Caki2 (cell line): ENCODE measurements at regions not wholly inside any gene's neighbourhood (a gene's known extent, or its start where the extent isn't known, plus 50 kb on each side); places are given as distances from the start of the nearest gene placed in this dataset.
"Not testable (repeated sequence)": the region's sequence is repeated elsewhere in the genome, so short reads cannot be mapped to it uniquely, and the experiment has no call there.

Experiments used
- DNase-seq: peaks from one replicate; pipeline ENCODE4 v3.0.0-alpha.2; 2015; ENCODE audit warnings: low read depth
- in situ Hi-C: cut with HindIII; loops from 2 replicates; pipeline ENCODE4 v1.10.0; 2016; ENCODE audit warnings: low sequenced_read_pairs, low pct_unique_long_range_greater_than_20kb, mixed read lengths

DNA sequence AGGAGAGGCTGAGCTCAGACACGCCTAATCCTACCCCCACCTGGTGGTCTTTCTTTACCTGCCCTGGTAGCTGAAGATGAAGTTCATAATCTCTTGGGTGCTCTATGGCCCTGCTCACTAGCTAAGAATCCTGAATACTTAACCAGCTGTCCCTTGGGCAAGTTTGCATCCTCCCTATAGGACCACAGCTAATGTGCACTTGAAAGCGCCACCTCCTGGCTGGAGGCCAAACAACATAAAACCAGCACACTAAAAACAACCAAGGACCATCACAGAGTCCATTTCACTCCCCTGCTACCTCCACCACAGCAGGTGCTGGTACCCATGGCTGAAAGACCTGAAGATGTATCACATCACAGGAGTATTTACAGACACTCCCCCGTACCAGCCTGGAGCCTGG is 155.5 kb upstream of the SLC24A3 start:
- in situ Hi-C loops = no loop called here
- no peak for DNase-seq

- DNase-seq, in situ Hi-C loops: not testable (repeated sequence)
Measured at GRCh38 chr20:19064788-19065187, 147.7 kb upstream of the SLC24A3 start.

DNA sequence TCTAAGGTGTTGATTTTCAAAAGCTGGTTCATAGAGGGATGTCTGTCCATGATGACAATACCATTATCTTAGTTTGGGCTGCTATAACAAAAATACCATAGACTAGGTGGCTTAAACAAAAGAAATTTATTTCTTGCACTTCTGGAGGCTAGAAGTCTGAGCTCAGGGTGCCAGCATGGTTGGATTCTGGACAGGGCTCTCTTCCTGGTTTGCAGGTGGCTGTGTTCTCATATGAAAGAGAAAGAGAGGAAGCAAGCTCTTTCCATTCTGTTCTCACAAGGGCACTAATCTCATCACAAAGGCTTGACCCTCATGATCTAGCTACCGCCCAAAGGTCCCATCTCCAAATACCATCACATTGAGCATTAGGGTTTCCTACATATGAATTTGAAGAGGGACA is 144.5 kb upstream of the SLC24A3 start:
- no peak for DNase-seq
- in situ Hi-C loops = no loop called here

- in situ Hi-C loops = no loop called here
- no peak for DNase-seq
Measured at GRCh38 chr20:19070026-19070425, 142.4 kb upstream of the SLC24A3 start.

- in situ Hi-C loops = no loop called here
- DNase-seq = no peak
Measured at GRCh38 chr20:19070681-19071445, 141.6 kb upstream of the SLC24A3 start.

DNA sequence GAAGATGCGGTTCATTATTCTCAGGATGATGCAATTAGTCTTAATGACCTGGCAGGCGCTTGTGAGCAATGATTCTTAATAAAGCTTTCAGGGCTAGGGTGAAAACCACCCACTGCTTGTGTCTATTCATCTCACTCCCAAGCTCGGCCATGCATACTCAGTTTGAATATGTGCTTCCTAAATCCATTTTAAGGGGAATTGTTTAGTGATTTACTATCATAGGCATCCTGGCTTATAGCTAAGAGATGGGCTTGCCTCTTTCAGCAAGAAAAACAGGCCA is 141.1 kb upstream of the SLC24A3 start:
- no peak for DNase-seq
- in situ Hi-C loops = no loop called here

- in situ Hi-C loops = no loop called here
- no peak for DNase-seq
Measured at GRCh38 chr20:19071902-19072498, 140.4 kb upstream of the SLC24A3 start.

GRCh38 chr20:19072988-19073387 is 139.5 kb upstream of the SLC24A3 start:
- in situ Hi-C loops = no loop called here

DNA sequence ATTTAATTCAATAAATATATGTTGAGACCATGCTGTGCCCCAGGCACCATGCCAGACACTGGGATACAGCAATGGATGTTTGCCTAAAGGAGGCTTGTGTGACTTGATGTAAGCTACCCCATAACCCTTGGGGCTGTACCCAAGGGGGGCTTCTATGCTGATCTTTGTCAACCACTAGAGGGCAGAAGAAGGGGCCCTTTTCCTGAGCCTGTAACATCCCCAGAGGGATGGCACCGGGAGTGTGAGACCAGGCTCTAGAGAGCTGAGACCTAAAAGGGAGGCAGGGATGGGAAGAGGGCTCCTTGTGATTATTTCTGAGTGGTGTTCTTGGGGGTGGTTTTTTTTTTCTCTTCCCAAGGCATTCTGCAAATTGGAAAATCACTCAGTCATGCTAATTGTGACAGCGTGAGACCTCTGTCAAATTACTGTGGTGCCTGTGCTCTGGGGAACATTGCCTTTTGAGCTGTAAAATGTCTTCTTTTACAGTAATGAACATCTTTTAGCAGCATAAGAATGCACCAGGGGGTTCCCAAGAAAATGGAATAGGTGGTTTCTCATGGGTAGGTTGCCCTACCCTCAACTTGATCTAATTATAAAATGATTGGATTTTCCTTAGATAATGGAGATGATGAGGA is 138.7 kb upstream of the SLC24A3 start:
- in situ Hi-C loops = no loop called here
- no peak for DNase-seq

More at GRCh38 chr20:19072988-19073387, 139.5 kb upstream of the SLC24A3 start:
- DNase-seq = no peak

- in situ Hi-C loops = no loop called here
- no peak for DNase-seq
Measured at GRCh38 chr20:19074356-19074755, 138.1 kb upstream of the SLC24A3 start.

- no peak for DNase-seq
- in situ Hi-C loops = no loop called here
Measured at GRCh38 chr20:19074828-19075516, 137.5 kb upstream of the SLC24A3 start.

GRCh38 chr20:19077370-19078220 is 134.8 kb upstream of the SLC24A3 start:
- no peak for DNase-seq
- in situ Hi-C loops = no loop called here

- in situ Hi-C loops = no loop called here
- DNase-seq = no peak
Measured at GRCh38 chr20:19078448-19079373, 133.7 kb upstream of the SLC24A3 start.

DNA sequence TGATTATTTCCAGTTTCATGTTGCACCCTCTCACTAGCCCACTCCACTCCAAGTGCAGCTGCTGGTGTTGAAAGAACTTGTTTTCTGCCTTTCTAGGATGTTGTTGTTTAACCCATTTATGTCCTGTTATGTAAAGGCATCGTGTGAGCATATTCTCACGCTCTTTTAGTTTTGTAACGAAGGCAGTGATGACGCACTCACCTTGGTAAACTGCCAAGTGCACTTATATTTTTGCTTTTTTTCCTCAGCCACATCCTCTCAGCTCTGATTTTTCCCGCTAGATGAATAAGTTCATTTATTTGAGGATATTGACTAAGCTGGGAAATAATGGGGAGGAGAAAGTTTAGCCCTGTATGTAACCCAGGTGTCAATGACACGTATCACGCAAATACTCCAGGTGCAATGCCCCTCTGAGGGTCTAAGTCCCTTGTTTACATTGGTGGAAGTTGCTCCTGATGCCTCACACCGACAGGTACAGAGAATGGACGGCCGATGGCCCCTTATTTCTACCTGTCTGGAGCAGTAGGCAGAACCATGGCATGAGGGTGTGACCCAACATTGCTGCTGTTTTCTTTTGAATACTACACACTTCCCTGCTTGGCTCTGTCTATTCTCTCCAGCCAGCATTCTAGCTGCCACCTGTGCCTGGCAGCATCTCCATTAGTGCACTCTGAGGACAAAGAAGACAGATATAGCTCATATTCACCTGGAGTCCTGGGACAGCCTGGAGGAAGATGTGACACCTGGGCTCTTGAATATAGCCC is 132.7 kb upstream of the SLC24A3 start:
- in situ Hi-C loops = no loop called here
- no peak for DNase-seq

DNA sequence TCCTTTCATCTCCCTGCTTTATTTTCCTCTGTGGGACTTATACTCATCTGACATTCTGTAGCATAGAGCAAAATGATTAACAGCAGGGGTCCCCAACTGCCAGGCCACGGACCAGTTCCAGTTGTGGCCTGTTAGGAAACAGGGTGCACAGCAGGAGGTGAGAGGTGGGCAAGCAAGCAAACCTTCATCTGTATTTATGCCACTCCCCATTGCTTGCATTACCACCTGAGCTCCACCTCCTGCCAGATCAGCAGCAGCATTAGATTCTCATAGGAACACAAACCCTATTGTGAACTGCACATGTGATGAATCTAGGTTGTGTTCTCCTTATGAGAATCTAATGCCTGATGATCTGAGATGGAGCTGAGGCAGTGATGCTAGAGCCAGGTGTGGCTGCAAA is 130.5 kb upstream of the SLC24A3 start:
- no peak for DNase-seq
- in situ Hi-C loops = no loop called here

- DNase-seq = no peak
- in situ Hi-C loops = no loop called here
Measured at GRCh38 chr20:19083136-19083621, 129.3 kb upstream of the SLC24A3 start.

DNA sequence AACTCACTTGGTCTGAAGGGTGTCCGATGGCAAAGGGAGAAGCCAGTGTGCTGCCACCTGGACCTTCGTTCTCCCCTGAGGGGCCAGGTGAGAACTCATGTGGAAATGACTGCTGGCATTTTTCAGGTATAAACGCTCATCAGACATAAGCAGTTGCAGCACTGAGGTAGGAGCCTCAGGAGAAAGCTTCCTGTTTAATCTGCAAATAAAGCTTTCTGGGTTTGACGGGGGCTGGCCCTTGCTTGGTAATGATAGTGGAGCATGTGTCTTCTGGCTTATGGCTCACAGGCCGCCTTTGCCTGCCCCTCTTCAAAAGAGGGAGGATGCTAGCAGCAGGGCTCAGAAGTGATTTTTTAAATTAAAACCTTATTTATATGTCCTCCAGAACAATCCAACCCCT is 122.1 kb upstream of the SLC24A3 start:
- no peak for DNase-seq
- in situ Hi-C loops = no loop called here
